ENCODE measurements at regions not wholly inside any gene's neighbourhood (a gene's known extent, or its start where the extent isn't known, plus 50 kb on each side); places are given as distances from the start of the nearest gene placed in this dataset.

- H3K36me3 ChIP-seq (ENCODE audit: insufficient read depth in 1 of 2, low read depth in 1 of 2) = no peaks in the 10 kb centered on the region
- ATAC-seq = no peak
- DNase-seq = no peak
- TF ChIP-seq CTCF (IDR thresholded peaks at IDR 0.05) = no peak
- H3K4me1 ChIP-seq = no peaks in the 10 kb centered on the region
- H3K4me3 ChIP-seq = no peak overlapping the region
- H3K27me3 ChIP-seq (ENCODE audit: insufficient read depth in 3 of 3, low read length in 2 of 3) = no peaks in the 10 kb centered on the region
- no peak overlapping the region for H3K27ac ChIP-seq
- intact Hi-C loops (cut with DNase I) = no loop called here
- 60 to 66% (median 65%) methylated on average over 3 of the region's 3 CpGs for whole genome bisulfite sequencing, 3 donors
- no peaks in the 10 kb centered on the region for H3K9me3 ChIP-seq
These were observed 473.0 kb downstream of the ADAMTS20 start for GRCh38 chr12:43078976-43079375.

- no peak for ATAC-seq
- no peak overlapping the region for H3K4me3 ChIP-seq
- no peaks in the 10 kb centered on the region for H3K27me3 ChIP-seq (ENCODE audit: insufficient read depth in 3 of 3, low read length in 2 of 3)
- intact Hi-C loops (cut with DNase I) = no loop called here
- no peaks in the 10 kb centered on the region for H3K4me1 ChIP-seq
- H3K36me3 ChIP-seq (ENCODE audit: insufficient read depth in 1 of 2, low read depth in 1 of 2) = no peaks in the 10 kb centered on the region
- no peak for DNase-seq
- H3K9me3 ChIP-seq = no peaks in the 10 kb centered on the region
- WGBS, 3 donors = 52 to 72% (median 59%) methylated on average over 1 of the region's 1 CpG
- TF ChIP-seq CTCF (IDR thresholded peaks at IDR 0.05) = no peak
- no peak overlapping the region for H3K27ac ChIP-seq
These were observed 479.6 kb downstream of the ADAMTS20 start for GRCh38 chr12:43072431-43072830.

GRCh38 chr12:43069768-43070221, 480.2 kb upstream of the PRICKLE1 start:
- WGBS, 3 donors = 43 to 55% (median 46%) methylated on average over 5 of the region's 5 CpGs
- Histone ChIP-seq H3K36me3 (ENCODE audit: insufficient read depth in 1 of 2, low read depth in 1 of 2) (no peaks in the 10 kb centered on the region), H3K4me1 (no peaks in the 10 kb centered on the region), H3K9me3 (no peaks in the 10 kb centered on the region), H3K4me3 (no peak overlapping the region), H3K27me3 (ENCODE audit: insufficient read depth in 3 of 3, low read length in 2 of 3) (no peaks in the 10 kb centered on the region), H3K27ac (no peak overlapping the region)
- ATAC-seq (no peak), DNase-seq (peak; percentile 30 to 59)
- no peak for TF ChIP-seq CTCF (IDR thresholded peaks at IDR 0.05)
- intact Hi-C loops (cut with DNase I) = no loop called here

- no peaks in the 10 kb centered on the region for H3K4me1 ChIP-seq
- no peaks in the 10 kb centered on the region for H3K27me3 ChIP-seq (ENCODE audit: insufficient read depth in 3 of 3, low read length in 2 of 3)
- ATAC-seq (no peak), DNase-seq (no peak)
- no peaks in the 10 kb centered on the region for H3K9me3 ChIP-seq
- no peak overlapping the region for H3K27ac ChIP-seq
- H3K36me3 ChIP-seq (ENCODE audit: insufficient read depth in 1 of 2, low read depth in 1 of 2) = no peaks in the 10 kb centered on the region
- TF ChIP-seq CTCF (IDR thresholded peaks at IDR 0.05) = no peak
- H3K4me3 ChIP-seq = no peak overlapping the region
- intact Hi-C loops (cut with DNase I) = no loop called here
- 71 to 77% (median 74%) methylated on average over 2 of the region's 2 CpGs for WGBS, 3 donors
These were observed 476.9 kb upstream of the PRICKLE1 start for GRCh38 chr12:43066471-43066870.

GRCh38 chr12:43063650-43064049, 474.1 kb upstream of the PRICKLE1 start:
- WGBS, 3 donors = 13 to 31% (median 19%) methylated on average over 3 of the region's 3 CpGs

More at GRCh38 chr12:43063650-43064049, 474.1 kb upstream of the PRICKLE1 start:
- ATAC-seq (peak in 2 of 4 donors; percentile 49 to 56), DNase-seq (peak in 1 of 2 donors; percentile 33)
- Histone ChIP-seq H3K4me3 (no peak overlapping the region), H3K4me1 (no peaks in the 10 kb centered on the region), H3K27ac (no peak overlapping the region), H3K27me3 (ENCODE audit: insufficient read depth in 3 of 3, low read length in 2 of 3) (no peaks in the 10 kb centered on the region), H3K36me3 (ENCODE audit: insufficient read depth in 1 of 2, low read depth in 1 of 2) (no peaks in the 10 kb centered on the region), H3K9me3 (no peaks in the 10 kb centered on the region)
- intact Hi-C loops (cut with DNase I) = no loop called here
- TF ChIP-seq CTCF (IDR thresholded peaks at IDR 0.05) = no peak
